ENCODE measurements at regions not wholly inside any gene's neighbourhood (a gene's known extent, or its start where the extent isn't known, plus 50 kb on each side); places are given as distances from the start of the nearest gene placed in this dataset.
"Not testable (repeated sequence)": the region's sequence is repeated elsewhere in the genome, so short reads cannot be mapped to it uniquely, and the experiment has no call there.

- Histone ChIP-seq H3K27me3 (peaks cover 12% of the 10 kb centered on the region), H3K36me3 (no peaks in the 10 kb centered on the region), H3K4me1 (no peaks in the 10 kb centered on the region), H3K4me3 (ENCODE audit: low read depth, low read length) (no peak overlapping the region), H3K9me3 (no peaks in the 10 kb centered on the region; the same call in 1 of the 2 replicates)
- TF ChIP-seq CTCF (IDR thresholded peaks at IDR 0.05; ENCODE audit: low read depth, low read length): no peak
- no peak for DNase-seq
Observed at GRCh38 chr5:110873773-110874437, 135.1 kb downstream of the SLC25A46 start.

- H3K4me3 ChIP-seq (ENCODE audit: low read depth, low read length); H3K27me3 ChIP-seq; H3K9me3 ChIP-seq; DNase-seq; H3K4me1 ChIP-seq; H3K36me3 ChIP-seq: not testable (repeated sequence)
Observed at GRCh38 chr5:110875115-110875514, 136.3 kb downstream of the SLC25A46 start.

- TF ChIP-seq CTCF (IDR thresholded peaks at IDR 0.05; ENCODE audit: low read depth, low read length): no peak
- no peaks in the 10 kb centered on the region for H3K4me1 ChIP-seq
- no peaks in the 10 kb centered on the region; the same call in 1 of the 2 replicates for H3K9me3 ChIP-seq
- H3K4me3 ChIP-seq (ENCODE audit: low read depth, low read length): no peak overlapping the region
- H3K27me3 ChIP-seq: no peaks in the 10 kb centered on the region
- no peaks in the 10 kb centered on the region for H3K36me3 ChIP-seq
- DNase-seq: no peak
Observed at GRCh38 chr5:110878115-110878514, 139.3 kb downstream of the SLC25A46 start.

- Histone ChIP-seq H3K27me3 (0 out of 2 replicates have a peak, but pooled peaks cover under 1% of the 10 kb centered on the region), H3K4me1 (no peaks in the 10 kb centered on the region), H3K9me3 (no peaks in the 10 kb centered on the region; the same call in 1 of the 2 replicates), H3K36me3 (no peaks in the 10 kb centered on the region), H3K4me3 (ENCODE audit: low read depth, low read length) (no peak overlapping the region)
- no peak for DNase-seq
- no peak for TF ChIP-seq CTCF (IDR thresholded peaks at IDR 0.05; ENCODE audit: low read depth, low read length)
Observed at GRCh38 chr5:110879675-110880074, 140.9 kb downstream of the SLC25A46 start.

GRCh38 chr5:110880413-110880812, 141.6 kb downstream of the SLC25A46 start:
- no peak for TF ChIP-seq CTCF (IDR thresholded peaks at IDR 0.05; ENCODE audit: low read depth, low read length)
- DNase-seq: no peak
- no peaks in the 10 kb centered on the region; the same call in 1 of the 2 replicates for H3K9me3 ChIP-seq
- no peak overlapping the region for H3K4me3 ChIP-seq (ENCODE audit: low read depth, low read length)
- no peaks in the 10 kb centered on the region for H3K36me3 ChIP-seq
- H3K27me3 ChIP-seq: 0 out of 2 replicates have a peak, but pooled peaks cover 4% of the 10 kb centered on the region
- H3K4me1 ChIP-seq: no peaks in the 10 kb centered on the region

GRCh38 chr5:110884005-110884404, 145.2 kb downstream of the SLC25A46 start:
- no peaks in the 10 kb centered on the region for H3K9me3 ChIP-seq
- H3K27me3 ChIP-seq: 0 out of 2 replicates have a peak, but pooled peaks cover 4% of the 10 kb centered on the region
- no peaks in the 10 kb centered on the region for H3K36me3 ChIP-seq
- TF ChIP-seq CTCF (IDR thresholded peaks at IDR 0.05; ENCODE audit: low read depth, low read length): no peak
- H3K4me1 ChIP-seq: no peaks in the 10 kb centered on the region
- H3K4me3 ChIP-seq (ENCODE audit: low read depth, low read length): no peak overlapping the region
- DNase-seq: no peak

GRCh38 chr5:110887170-110887569, 148.4 kb downstream of the SLC25A46 start:
- H3K36me3 ChIP-seq; H3K9me3 ChIP-seq; H3K27me3 ChIP-seq; H3K4me1 ChIP-seq; DNase-seq; H3K4me3 ChIP-seq (ENCODE audit: low read depth, low read length): not testable (repeated sequence)

- not testable (repeated sequence) for H3K36me3 ChIP-seq; H3K4me3 ChIP-seq (ENCODE audit: low read depth, low read length); DNase-seq; H3K9me3 ChIP-seq; H3K4me1 ChIP-seq; H3K27me3 ChIP-seq
Observed at GRCh38 chr5:110893854-110894483, 155.2 kb downstream of the SLC25A46 start.
